Fibroblast of gingiva (primary cell): ENCODE measurements at regions not wholly inside any gene's neighbourhood (a gene's known extent, or its start where the extent isn't known, plus 50 kb on each side); places are given as distances from the start of the nearest gene placed in this dataset.

ENCODE experiments used
- DNase-seq: peaks from one replicate; pipeline ENCODE4 v3.0.0-alpha.2; 2011; ENCODE audit warnings: low read depth

- no peak for DNase-seq
Observed at GRCh38 chr2:128818704-128819491, 500.2 kb upstream of the HS6ST1 start.

- DNase-seq: no peak
Observed at GRCh38 chr2:128820452-128820851, 501.8 kb upstream of the HS6ST1 start.

- no peak for DNase-seq
Observed at GRCh38 chr2:128821010-128821409, 502.3 kb upstream of the HS6ST1 start.

GRCh38 chr2:128832946-128833663, 514.4 kb upstream of the HS6ST1 start:
- no peak for DNase-seq

- DNase-seq: no peak
Observed at GRCh38 chr2:128833664-128834027, 515.0 kb upstream of the HS6ST1 start.

GRCh38 chr2:128834207-128834879, 515.7 kb upstream of the HS6ST1 start:
- no peak for DNase-seq

- DNase-seq: no peak
Observed at GRCh38 chr2:128834880-128835252, 516.2 kb upstream of the HS6ST1 start.

GRCh38 chr2:128835342-128835855, 516.7 kb upstream of the HS6ST1 start:
- DNase-seq: no peak

- DNase-seq: no peak
Observed at GRCh38 chr2:128835974-128836373, 517.3 kb upstream of the HS6ST1 start.

GRCh38 chr2:128836559-128837100, 518.0 kb upstream of the HS6ST1 start:
- no peak for DNase-seq

- no peak for DNase-seq
Observed at GRCh38 chr2:128838244-128838643, 519.6 kb upstream of the HS6ST1 start.

- no peak for DNase-seq
Observed at GRCh38 chr2:128841803-128842202, 523.1 kb upstream of the HS6ST1 start.

- DNase-seq: no peak
Observed at GRCh38 chr2:128867311-128867710, 548.6 kb upstream of the HS6ST1 start.

- DNase-seq: no peak
Observed at GRCh38 chr2:128867936-128868636, 549.4 kb upstream of the HS6ST1 start.

GRCh38 chr2:128868686-128869551, 550.3 kb upstream of the HS6ST1 start:
- no peak for DNase-seq

GRCh38 chr2:128874608-128875007, 555.9 kb upstream of the HS6ST1 start:
- DNase-seq: no peak

- DNase-seq: no peak
Observed at GRCh38 chr2:128876986-128877983, 558.6 kb upstream of the HS6ST1 start.

- DNase-seq: no peak
Observed at GRCh38 chr2:128879161-128879560, 560.5 kb upstream of the HS6ST1 start.

GRCh38 chr2:128894896-128895295, 576.2 kb upstream of the HS6ST1 start:
- no peak for DNase-seq
